Endodermal cell (in vitro differentiated cells): ENCODE measurements at regions not wholly inside any gene's neighbourhood (a gene's known extent, or its start where the extent isn't known, plus 50 kb on each side); places are given as distances from the start of the nearest gene placed in this dataset.
"Not testable (repeated sequence)": the region's sequence is repeated elsewhere in the genome, so short reads cannot be mapped to it uniquely, and the experiment has no call there.

Experiments used
- DNase-seq: peaks from one replicate; pipeline ENCODE4 v3.0.0-alpha.2; 2017
- H3K27ac ChIP-seq: 2 replicates; pipeline ENCODE4 v1.5.1; 2013; ENCODE audit warnings: mild to moderate bottlenecking, low read depth, low read length, moderate library complexity
- H3K27me3 ChIP-seq: 2 replicates; pipeline ENCODE4 v1.6.1; 2013; ENCODE audit warnings: mild to moderate bottlenecking, low read length, moderate library complexity; ENCODE audit not compliant: insufficient read depth, control insufficient read depth, poor library complexity, severe bottlenecking
- H3K36me3 ChIP-seq: 2 replicates; pipeline ENCODE4 v1.7.0; 2013; ENCODE audit warnings: mild to moderate bottlenecking, low read length, moderate library complexity; ENCODE audit not compliant: control insufficient read depth, insufficient read depth
- H3K4me1 ChIP-seq: one replicate; pipeline ENCODE4 v1.7.0; 2013; ENCODE audit warnings: low read length; ENCODE audit not compliant: control insufficient read depth, insufficient read depth
- H3K4me3 ChIP-seq: 2 replicates; pipeline ENCODE4 v1.5.1; 2013; ENCODE audit warnings: mild to moderate bottlenecking, low read length, moderate library complexity
- H3K9ac ChIP-seq: 2 replicates; pipeline ENCODE4 v1.6.1; 2013; ENCODE audit warnings: mild to moderate bottlenecking, low read length, moderate library complexity; ENCODE audit not compliant: poor library complexity, severe bottlenecking; ENCODE audit errors: extremely low read depth
- H3K9me3 ChIP-seq: 2 replicates; pipeline ENCODE4 v1.6.1; 2013; ENCODE audit warnings: mild to moderate bottlenecking, low read length, moderate library complexity; ENCODE audit not compliant: control insufficient read depth
- H3K27ac Mint-ChIP-seq: 2 replicates; pipeline ENCODE4 v1.8.0; 2020; ENCODE audit warnings: mixed read lengths
- H3K27me3 Mint-ChIP-seq: 2 replicates; pipeline ENCODE4 v1.8.0; 2021; ENCODE audit warnings: mild to moderate bottlenecking, mixed read lengths; ENCODE audit not compliant: insufficient read depth
- H3K36me3 Mint-ChIP-seq: 2 replicates; pipeline ENCODE4 v1.8.0; 2020; ENCODE audit warnings: low read depth, mixed read lengths
- H3K4me1 Mint-ChIP-seq: 2 replicates; pipeline ENCODE4 v1.8.0; 2020; ENCODE audit warnings: mixed read lengths
- H3K4me3 Mint-ChIP-seq: 2 replicates; pipeline ENCODE4 v1.8.0; 2020; ENCODE audit warnings: mild to moderate bottlenecking, moderate library complexity, mixed read lengths
- H3K9me3 Mint-ChIP-seq: 2 replicates; pipeline ENCODE4 v1.8.0; 2020; ENCODE audit warnings: mild to moderate bottlenecking, mixed read lengths
- WGBS, 2 experiments: methylation state at CpG; one replicate each; pipeline versions ENCODE4 v1.1.5 to v1.1.7; 2013; ENCODE audit warnings: missing lambda C conversion rate in 2 of 2, mixed read lengths in 1 of 2; ENCODE audit not compliant: insufficient coverage in 1 of 2, insufficient read length in 1 of 2; 5-methylcytosine and 5-hydroxymethylcytosine counted together
- TF ChIP-seq, protein P1 (sequence below): fragments of 200-600 bp; sonication (generic); conservative IDR thresholded peaks from 2 replicates; pipeline ENCODE4 v1.5.0; 2021; ENCODE audit warnings: antibody characterized with exemption, mild to moderate bottlenecking

DNA sequence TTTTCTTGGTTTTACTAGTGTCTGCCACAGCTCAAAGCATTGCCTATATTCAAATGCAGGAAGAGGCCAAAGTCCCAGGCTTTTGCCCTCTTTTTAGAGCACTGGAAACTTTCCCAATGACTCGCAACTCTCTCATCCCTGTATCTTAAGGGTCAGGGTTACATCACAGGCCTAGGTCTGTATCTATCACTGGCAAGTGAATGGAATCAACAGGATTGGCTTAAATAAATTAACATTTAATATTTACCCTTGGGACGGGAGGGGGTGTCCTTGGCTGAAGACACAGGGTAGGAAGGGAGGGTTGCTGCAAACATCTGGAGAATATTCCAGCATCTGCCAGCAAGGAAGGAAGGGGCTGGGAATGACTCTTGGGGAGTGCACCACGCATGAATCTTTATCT lies 242.6 kb downstream of the SLC4A3 start:
- no peaks in the 10 kb centered on the region for H3K9me3 Mint-ChIP-seq
- DNase-seq = no peak
- TF ChIP-seq, protein P1, sequence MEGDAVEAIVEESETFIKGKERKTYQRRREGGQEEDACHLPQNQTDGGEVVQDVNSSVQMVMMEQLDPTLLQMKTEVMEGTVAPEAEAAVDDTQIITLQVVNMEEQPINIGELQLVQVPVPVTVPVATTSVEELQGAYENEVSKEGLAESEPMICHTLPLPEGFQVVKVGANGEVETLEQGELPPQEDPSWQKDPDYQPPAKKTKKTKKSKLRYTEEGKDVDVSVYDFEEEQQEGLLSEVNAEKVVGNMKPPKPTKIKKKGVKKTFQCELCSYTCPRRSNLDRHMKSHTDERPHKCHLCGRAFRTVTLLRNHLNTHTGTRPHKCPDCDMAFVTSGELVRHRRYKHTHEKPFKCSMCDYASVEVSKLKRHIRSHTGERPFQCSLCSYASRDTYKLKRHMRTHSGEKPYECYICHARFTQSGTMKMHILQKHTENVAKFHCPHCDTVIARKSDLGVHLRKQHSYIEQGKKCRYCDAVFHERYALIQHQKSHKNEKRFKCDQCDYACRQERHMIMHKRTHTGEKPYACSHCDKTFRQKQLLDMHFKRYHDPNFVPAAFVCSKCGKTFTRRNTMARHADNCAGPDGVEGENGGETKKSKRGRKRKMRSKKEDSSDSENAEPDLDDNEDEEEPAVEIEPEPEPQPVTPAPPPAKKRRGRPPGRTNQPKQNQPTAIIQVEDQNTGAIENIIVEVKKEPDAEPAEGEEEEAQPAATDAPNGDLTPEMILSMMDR = no peak
- H3K36me3 ChIP-seq = no peaks in the 10 kb centered on the region
- H3K9me3 ChIP-seq = no peaks in the 10 kb centered on the region
- H3K36me3 Mint-ChIP-seq = no peaks in the 10 kb centered on the region
- no peaks in the 10 kb centered on the region for H3K27me3 Mint-ChIP-seq
- H3K4me3 Mint-ChIP-seq = no peak overlapping the region
- peaks cover 36% of the 10 kb centered on the region for H3K4me1 Mint-ChIP-seq
- no peak overlapping the region for H3K4me3 ChIP-seq
- no peaks in the 10 kb centered on the region for H3K27me3 ChIP-seq
- no peaks in the 10 kb centered on the region for H3K4me1 ChIP-seq
- WGBS, 2 experiments = 90 to 95% methylated on average over 2 to 3 of the region's 3 CpGs
- H3K9ac ChIP-seq = no peak overlapping the region
- no peak overlapping the region for H3K27ac Mint-ChIP-seq
- H3K27ac ChIP-seq = peak overlapping the region; percentile 85

DNA sequence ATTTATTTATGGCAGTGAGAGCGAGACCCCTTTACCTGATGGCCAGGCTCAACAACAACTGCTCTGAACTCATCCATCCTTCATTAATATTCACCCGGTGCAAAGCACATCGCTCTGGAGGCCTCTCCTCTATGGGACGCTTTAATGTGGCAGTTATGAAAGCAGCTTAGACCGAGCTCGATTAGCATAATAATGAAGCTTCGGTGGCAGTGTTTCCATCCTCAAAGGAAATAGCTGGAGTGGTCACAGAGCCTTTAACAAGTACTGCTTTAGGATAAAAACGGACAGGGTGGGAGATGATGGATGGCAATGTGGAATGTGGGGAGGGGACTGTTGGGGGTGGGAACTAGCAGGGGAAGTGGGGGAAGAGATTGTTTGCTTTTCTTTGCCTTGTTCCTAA lies 243.9 kb downstream of the SLC4A3 start:
- Histone ChIP-seq H3K27me3 (no peaks in the 10 kb centered on the region), H3K36me3 (no peaks in the 10 kb centered on the region), H3K9ac (no peak overlapping the region), H3K9me3 (no peaks in the 10 kb centered on the region), H3K4me3 (no peak overlapping the region), H3K27ac (peak overlapping the region; percentile 85), H3K4me1 (no peaks in the 10 kb centered on the region)
- Mint-ChIP-seq H3K27me3 (no peaks in the 10 kb centered on the region), H3K36me3 (no peaks in the 10 kb centered on the region), H3K4me1 (peaks cover 36% of the 10 kb centered on the region), H3K9me3 (no peaks in the 10 kb centered on the region), H3K27ac (peak overlapping the region; percentile 1), H3K4me3 (no peak overlapping the region)
- no peak for DNase-seq
- WGBS, 2 experiments = 29 to 52% methylated on average over 8 of the region's 8 CpGs
- TF ChIP-seq, protein P1 = no peak

DNA sequence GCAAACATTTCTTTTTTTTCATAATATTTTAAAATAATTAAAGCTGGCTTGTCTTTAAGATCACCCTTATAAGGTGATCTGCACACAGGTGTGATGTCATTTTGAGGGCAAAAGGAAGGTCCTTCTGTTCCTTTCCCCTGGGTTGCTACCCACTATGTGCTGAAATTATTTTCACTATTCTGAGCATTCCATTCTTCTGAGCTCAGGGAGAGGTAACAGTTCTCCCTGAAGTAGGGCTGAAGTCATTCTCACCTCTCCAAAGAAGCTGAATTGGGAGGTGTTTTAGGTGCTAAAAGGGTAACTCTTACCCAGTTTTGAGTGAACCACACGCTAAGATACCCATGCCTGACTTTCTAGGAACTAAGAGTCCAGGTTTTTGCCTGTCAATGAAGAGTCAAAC lies 247.6 kb downstream of the SLC4A3 start:
- 86 to 94% methylated on average over 1 of the region's 1 CpG for WGBS, 2 experiments
- H3K27ac ChIP-seq = no peak overlapping the region
- Mint-ChIP-seq H3K4me3 (no peak overlapping the region), H3K27ac (no peak overlapping the region), H3K36me3 (no peaks in the 10 kb centered on the region), H3K27me3 (no peaks in the 10 kb centered on the region), H3K4me1 (peaks cover 61% of the 10 kb centered on the region), H3K9me3 (peaks cover 1% of the 10 kb centered on the region)
- H3K4me1 ChIP-seq = peaks cover 8% of the 10 kb centered on the region
- no peak for DNase-seq
- no peaks in the 10 kb centered on the region for H3K27me3 ChIP-seq
- no peak overlapping the region for H3K9ac ChIP-seq
- no peak overlapping the region for H3K4me3 ChIP-seq
- TF ChIP-seq, protein P1 = no peak
- no peaks in the 10 kb centered on the region for H3K9me3 ChIP-seq
- no peaks in the 10 kb centered on the region for H3K36me3 ChIP-seq

DNA sequence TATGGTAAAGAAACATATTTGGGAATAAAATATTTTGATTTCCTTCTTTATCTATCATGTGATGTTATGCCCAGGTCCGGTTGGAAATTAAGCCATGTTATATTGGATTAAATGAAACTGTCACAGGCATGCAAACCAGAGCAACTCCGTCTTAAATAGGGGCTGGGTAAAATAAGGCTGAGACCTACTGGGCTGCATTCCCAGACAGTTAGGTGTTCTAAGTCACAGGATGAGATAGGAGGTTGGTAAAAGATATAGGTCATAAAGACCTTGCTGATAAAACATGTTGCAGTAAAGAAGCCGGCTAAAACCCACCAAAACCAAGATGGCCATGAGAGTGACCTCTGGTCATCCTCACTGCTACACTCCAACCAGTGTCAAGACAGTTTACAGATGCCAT lies 248.6 kb downstream of the SLC4A3 start:
- DNase-seq, H3K27me3 ChIP-seq, H3K27ac ChIP-seq, H3K4me3 ChIP-seq, H3K27me3 Mint-ChIP-seq, H3K9ac ChIP-seq, H3K27ac Mint-ChIP-seq, H3K36me3 ChIP-seq, H3K36me3 Mint-ChIP-seq, H3K4me3 Mint-ChIP-seq, H3K4me1 ChIP-seq, H3K9me3 ChIP-seq, H3K9me3 Mint-ChIP-seq: not testable (repeated sequence)
- WGBS, 2 experiments = 64 to 67% methylated on average over 3 of the region's 3 CpGs
- H3K4me1 Mint-ChIP-seq = peaks cover 56% of the 10 kb centered on the region
